Ishikawa (cell line): ENCODE measurements at regions not wholly inside any gene's neighbourhood (a gene's known extent, or its start where the extent isn't known, plus 50 kb on each side); places are given as distances from the start of the nearest gene placed in this dataset.
A peak's percentile ranks its signal among the peaks of the same experiment; 100 is the strongest.

Source experiments
- CEBPB ChIP-seq: IDR thresholded peaks from 2 replicates; pipeline ENCODE4 v1.6.1; 2012
- CREB1 ChIP-seq: IDR thresholded peaks from 2 replicates; pipeline ENCODE4 v1.6.1; 2012; ENCODE audit warnings: low read depth
- EGR1 ChIP-seq: IDR thresholded peaks from 2 replicates; pipeline ENCODE4 v1.6.1; 2012
- EP300 ChIP-seq: IDR thresholded peaks from 2 replicates; pipeline ENCODE4 v1.6.1; 2012; ENCODE audit warnings: borderline replicate concordance
- FOXM1 ChIP-seq: IDR thresholded peaks from 2 replicates; pipeline ENCODE4 v1.6.1; 2012; ENCODE audit warnings: low read depth, borderline replicate concordance
- MAX ChIP-seq: IDR thresholded peaks from 2 replicates; pipeline ENCODE4 v1.6.1; 2012
- NFIC ChIP-seq: IDR thresholded peaks from 2 replicates; pipeline ENCODE4 v1.6.1; 2012
- RAD21 ChIP-seq: IDR thresholded peaks from 2 replicates; pipeline ENCODE4 v1.6.1; 2012; ENCODE audit warnings: low read depth
- TAF1 ChIP-seq: IDR thresholded peaks from 2 replicates; pipeline ENCODE4 v1.6.1; 2012; ENCODE audit warnings: low read depth, mild to moderate bottlenecking
- TCF12 ChIP-seq: IDR thresholded peaks from 2 replicates; pipeline ENCODE4 v1.6.1; 2012; ENCODE audit warnings: low read depth
- TEAD4 ChIP-seq: IDR thresholded peaks from 2 replicates; pipeline ENCODE4 v1.6.1; 2012
- YY1 ChIP-seq: IDR thresholded peaks from 2 replicates; pipeline ENCODE4 v1.6.1; 2012; ENCODE audit warnings: low read depth
- ZBTB7A ChIP-seq: IDR thresholded peaks from 2 replicates; pipeline ENCODE4 v1.6.1; 2012; ENCODE audit warnings: low read depth
- TF ChIP-seq, protein P1 (sequence below): IDR thresholded peaks from 2 replicates; pipeline ENCODE4 v1.6.1; 2012
- TF ChIP-seq, protein P2 (sequence below): IDR thresholded peaks from 2 replicates; pipeline ENCODE4 v1.6.1; 2012; ENCODE audit warnings: low read depth, mild to moderate bottlenecking

GRCh38 chr5:38672059-38672788 lies 115.8 kb upstream of the LIFR start:
- no peak for TF ChIP-seq CREB1
- TF ChIP-seq ZBTB7A: no peak
- TF ChIP-seq, protein P1, sequence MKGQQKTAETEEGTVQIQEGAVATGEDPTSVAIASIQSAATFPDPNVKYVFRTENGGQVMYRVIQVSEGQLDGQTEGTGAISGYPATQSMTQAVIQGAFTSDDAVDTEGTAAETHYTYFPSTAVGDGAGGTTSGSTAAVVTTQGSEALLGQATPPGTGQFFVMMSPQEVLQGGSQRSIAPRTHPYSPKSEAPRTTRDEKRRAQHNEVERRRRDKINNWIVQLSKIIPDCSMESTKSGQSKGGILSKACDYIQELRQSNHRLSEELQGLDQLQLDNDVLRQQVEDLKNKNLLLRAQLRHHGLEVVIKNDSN: no peak
- TF ChIP-seq, protein P2, sequence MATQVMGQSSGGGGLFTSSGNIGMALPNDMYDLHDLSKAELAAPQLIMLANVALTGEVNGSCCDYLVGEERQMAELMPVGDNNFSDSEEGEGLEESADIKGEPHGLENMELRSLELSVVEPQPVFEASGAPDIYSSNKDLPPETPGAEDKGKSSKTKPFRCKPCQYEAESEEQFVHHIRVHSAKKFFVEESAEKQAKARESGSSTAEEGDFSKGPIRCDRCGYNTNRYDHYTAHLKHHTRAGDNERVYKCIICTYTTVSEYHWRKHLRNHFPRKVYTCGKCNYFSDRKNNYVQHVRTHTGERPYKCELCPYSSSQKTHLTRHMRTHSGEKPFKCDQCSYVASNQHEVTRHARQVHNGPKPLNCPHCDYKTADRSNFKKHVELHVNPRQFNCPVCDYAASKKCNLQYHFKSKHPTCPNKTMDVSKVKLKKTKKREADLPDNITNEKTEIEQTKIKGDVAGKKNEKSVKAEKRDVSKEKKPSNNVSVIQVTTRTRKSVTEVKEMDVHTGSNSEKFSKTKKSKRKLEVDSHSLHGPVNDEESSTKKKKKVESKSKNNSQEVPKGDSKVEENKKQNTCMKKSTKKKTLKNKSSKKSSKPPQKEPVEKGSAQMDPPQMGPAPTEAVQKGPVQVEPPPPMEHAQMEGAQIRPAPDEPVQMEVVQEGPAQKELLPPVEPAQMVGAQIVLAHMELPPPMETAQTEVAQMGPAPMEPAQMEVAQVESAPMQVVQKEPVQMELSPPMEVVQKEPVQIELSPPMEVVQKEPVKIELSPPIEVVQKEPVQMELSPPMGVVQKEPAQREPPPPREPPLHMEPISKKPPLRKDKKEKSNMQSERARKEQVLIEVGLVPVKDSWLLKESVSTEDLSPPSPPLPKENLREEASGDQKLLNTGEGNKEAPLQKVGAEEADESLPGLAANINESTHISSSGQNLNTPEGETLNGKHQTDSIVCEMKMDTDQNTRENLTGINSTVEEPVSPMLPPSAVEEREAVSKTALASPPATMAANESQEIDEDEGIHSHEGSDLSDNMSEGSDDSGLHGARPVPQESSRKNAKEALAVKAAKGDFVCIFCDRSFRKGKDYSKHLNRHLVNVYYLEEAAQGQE: no peak
- no peak for TF ChIP-seq CEBPB
- TF ChIP-seq TEAD4: no peak
- TF ChIP-seq NFIC: no peak
- no peak for TF ChIP-seq YY1
- TF ChIP-seq EP300: no peak
- no peak for TF ChIP-seq TCF12
- TF ChIP-seq EGR1: no peak
- TF ChIP-seq RAD21: no peak
- TF ChIP-seq TAF1: no peak
- TF ChIP-seq MAX: no peak
- TF ChIP-seq FOXM1: no peak

DNA sequence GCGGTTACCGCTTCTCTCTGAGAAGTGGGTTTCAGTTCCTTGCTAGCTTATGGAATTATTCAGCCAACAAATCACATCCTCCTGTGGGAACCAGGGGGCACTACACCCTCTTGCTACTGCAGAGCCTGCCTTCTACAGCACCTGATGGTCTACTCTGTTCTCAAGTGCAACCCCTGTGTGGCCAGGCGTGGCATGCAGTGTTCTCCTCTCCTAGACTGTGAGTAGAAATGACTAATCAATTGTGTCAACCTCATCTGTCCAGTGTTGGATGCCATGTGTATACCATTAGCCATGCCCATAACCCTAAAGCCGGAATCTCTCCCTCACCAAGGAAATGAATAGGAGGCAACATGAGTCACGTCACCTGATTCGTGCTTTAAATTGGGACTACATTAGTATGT lies 117.2 kb upstream of the LIFR start:
- TF ChIP-seq RAD21 (peak; percentile 38; the same call in 1 of the 2 replicates), ZBTB7A (no peak), NFIC (no peak)

DNA sequence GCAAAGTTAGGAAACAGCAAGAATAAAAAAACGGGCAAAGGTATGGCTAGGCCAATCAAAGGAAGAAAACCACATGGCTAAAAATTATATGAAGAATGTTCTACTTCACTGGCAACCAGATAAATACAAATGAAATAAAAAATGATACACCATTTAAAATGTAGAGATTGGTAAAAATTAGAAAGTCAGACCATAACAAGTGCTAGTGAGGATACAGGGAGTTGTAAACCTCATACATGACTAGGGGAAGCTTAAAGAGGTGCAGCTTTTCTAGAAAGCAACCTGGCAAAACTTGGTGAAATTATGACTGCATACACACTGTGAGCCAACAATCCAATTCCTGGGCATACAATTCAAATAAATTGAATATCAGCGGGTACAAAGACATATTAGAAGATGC lies 119.0 kb upstream of the LIFR start:
- TF ChIP-seq RAD21 (no peak), CEBPB (no peak), EP300 (no peak), TEAD4 (no peak), NFIC (no peak), ZBTB7A (no peak), TCF12 (no peak), YY1 (no peak), FOXM1 (no peak), MAX (no peak), TAF1 (no peak), CREB1 (no peak), EGR1 (no peak)
- TF ChIP-seq, protein P2: no peak
- TF ChIP-seq, protein P1: no peak

GRCh38 chr5:38677636-38678035 lies 121.2 kb upstream of the LIFR start:
- TF ChIP-seq EP300 (no peak), TEAD4 (no peak), NFIC (no peak), CREB1 (no peak), FOXM1 (no peak), CEBPB (no peak), EGR1 (no peak), YY1 (no peak), ZBTB7A (no peak), MAX (no peak)
- TF ChIP-seq, protein P2: no peak
- TF ChIP-seq, protein P1: no peak
